ENCODE measurements at regions not wholly inside any gene's neighbourhood (a gene's known extent, or its start where the extent isn't known, plus 50 kb on each side); places are given as distances from the start of the nearest gene placed in this dataset.

DNA sequence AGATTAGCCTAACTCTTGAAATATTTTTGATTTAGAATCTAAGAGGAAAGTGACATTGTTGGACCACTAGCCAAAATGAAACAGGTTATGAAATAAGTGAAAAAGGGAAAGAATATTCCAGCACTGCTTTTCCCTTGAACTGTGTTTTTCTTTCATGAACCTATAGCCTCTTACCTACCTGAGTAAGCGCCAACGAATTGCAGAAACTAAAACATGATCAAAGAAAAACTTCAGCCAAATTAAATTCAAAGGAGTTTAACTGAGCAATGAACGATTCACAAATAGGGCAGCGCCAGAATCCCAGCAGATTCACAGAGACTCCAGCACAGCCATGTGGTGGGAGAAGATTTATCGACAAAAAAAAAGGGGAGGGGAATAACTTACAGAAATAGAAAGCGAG lies 518.6 kb downstream of the PIK3C3 start:
- TF ChIP-seq, protein P1, sequence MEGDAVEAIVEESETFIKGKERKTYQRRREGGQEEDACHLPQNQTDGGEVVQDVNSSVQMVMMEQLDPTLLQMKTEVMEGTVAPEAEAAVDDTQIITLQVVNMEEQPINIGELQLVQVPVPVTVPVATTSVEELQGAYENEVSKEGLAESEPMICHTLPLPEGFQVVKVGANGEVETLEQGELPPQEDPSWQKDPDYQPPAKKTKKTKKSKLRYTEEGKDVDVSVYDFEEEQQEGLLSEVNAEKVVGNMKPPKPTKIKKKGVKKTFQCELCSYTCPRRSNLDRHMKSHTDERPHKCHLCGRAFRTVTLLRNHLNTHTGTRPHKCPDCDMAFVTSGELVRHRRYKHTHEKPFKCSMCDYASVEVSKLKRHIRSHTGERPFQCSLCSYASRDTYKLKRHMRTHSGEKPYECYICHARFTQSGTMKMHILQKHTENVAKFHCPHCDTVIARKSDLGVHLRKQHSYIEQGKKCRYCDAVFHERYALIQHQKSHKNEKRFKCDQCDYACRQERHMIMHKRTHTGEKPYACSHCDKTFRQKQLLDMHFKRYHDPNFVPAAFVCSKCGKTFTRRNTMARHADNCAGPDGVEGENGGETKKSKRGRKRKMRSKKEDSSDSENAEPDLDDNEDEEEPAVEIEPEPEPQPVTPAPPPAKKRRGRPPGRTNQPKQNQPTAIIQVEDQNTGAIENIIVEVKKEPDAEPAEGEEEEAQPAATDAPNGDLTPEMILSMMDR (conservative IDR thresholded peaks at IDR 0.05), result no peak
- no peak for TF ChIP-seq ZFX (IDR thresholded peaks at IDR 0.05)

All from C4-2B (cell line).